Fibroblast of mammary gland (primary cell): ENCODE measurements at regions not wholly inside any gene's neighbourhood (a gene's known extent, or its start where the extent isn't known, plus 50 kb on each side); places are given as distances from the start of the nearest gene placed in this dataset.

Experiments
- DNase-seq: peaks from one replicate; pipeline ENCODE4 v3.0.0-alpha.2; 2010; ENCODE audit warnings: low read depth
- H3K4me3 ChIP-seq: 2 replicates; pipeline ENCODE4 v1.5.1; 2011; ENCODE audit warnings: low read depth, mild to moderate bottlenecking, low read length, moderate library complexity; ENCODE audit not compliant: control insufficient read depth
- CTCF ChIP-seq: conservative IDR thresholded peaks from 2 replicates; pipeline ENCODE4 v1.5.1; 2011; ENCODE audit warnings: low read depth, low read length, inconsistent platforms; ENCODE audit not compliant: control insufficient read depth, insufficient read depth

GRCh38 chr1:168419736-168420135 is 124.1 kb downstream of the XCL2 start:
- DNase-seq, result peak; percentile 10
- H3K4me3 ChIP-seq, result no peak overlapping the region
- no peak for TF ChIP-seq CTCF

GRCh38 chr1:168416220-168416619 is 127.6 kb downstream of the XCL2 start:
- no peak for TF ChIP-seq CTCF
- no peak overlapping the region for H3K4me3 ChIP-seq
- DNase-seq, result no peak

- no peak overlapping the region for H3K4me3 ChIP-seq
- TF ChIP-seq CTCF, result no peak
- no peak for DNase-seq
Observed at GRCh38 chr1:168414914-168415313, 128.9 kb downstream of the XCL2 start.

GRCh38 chr1:168410464-168410863 is 129.8 kb downstream of the TBX19 start:
- DNase-seq, result no peak
- no peak for TF ChIP-seq CTCF

GRCh38 chr1:168408884-168409283 is 128.2 kb downstream of the TBX19 start:
- DNase-seq, result peak; percentile 54
- no peak overlapping the region for H3K4me3 ChIP-seq
- TF ChIP-seq CTCF, result no peak

More at GRCh38 chr1:168410464-168410863, 129.8 kb downstream of the TBX19 start:
- H3K4me3 ChIP-seq, result no peak overlapping the region

GRCh38 chr1:168408539-168408865 is 127.8 kb downstream of the TBX19 start:
- no peak for TF ChIP-seq CTCF
- no peak overlapping the region for H3K4me3 ChIP-seq
- DNase-seq, result peak; percentile 14

GRCh38 chr1:168407832-168408538 is 127.3 kb downstream of the TBX19 start:
- no peak for TF ChIP-seq CTCF
- H3K4me3 ChIP-seq, result no peak overlapping the region
- DNase-seq, result no peak
